ENCODE measurements at regions not wholly inside any gene's neighbourhood (a gene's known extent, or its start where the extent isn't known, plus 50 kb on each side); places are given as distances from the start of the nearest gene placed in this dataset.

GRCh38 chr1:199279067-199279466, 640.2 kb downstream of the PTPRC start:
- TF ChIP-seq FOXP2 (optimal IDR thresholded peaks at IDR 0.05; ENCODE audit: borderline replicate concordance, extremely low read depth, extremely low read length, insufficient read depth) = no peak
- no peak for TF ChIP-seq POLR2AphosphoS5 (IDR thresholded peaks at IDR 0.05; ENCODE audit: low read depth, low read length)

Measured in PFSK-1 (cell line).